GM23338 (cell line): ENCODE measurements at regions not wholly inside any gene's neighbourhood (a gene's known extent, or its start where the extent isn't known, plus 50 kb on each side); places are given as distances from the start of the nearest gene placed in this dataset.

ENCODE experiments used
- ATAC-seq: fragments of 200-7000 bp; cut with Tn5 transposase; 3 replicates; pipeline ENCODE4 v1.9.1; 2020
- DNase-seq: peaks from one replicate; pipeline ENCODE4 v3.0.0-alpha.2; 2015; ENCODE audit warnings: low spot score
- H2AFZ ChIP-seq: fragments of 200-600 bp; sonication (generic); 2 replicates; pipeline ENCODE4 v1.8.0; 2016; ENCODE audit warnings: antibody characterized with exemption, mild to moderate bottlenecking, moderate library complexity
- H3F3A ChIP-seq: fragments of 200-600 bp; sonication (generic); replicated peaks from 2 replicates; pipeline ENCODE4 v1.8.0; 2017; ENCODE audit warnings: antibody characterized with exemption, mixed run types, low read depth
- H3K27ac ChIP-seq: fragments of 200-600 bp; sonication (generic); 2 replicates; pipeline ENCODE4 v1.6.1; 2016; ENCODE audit warnings: low read depth
- H3K27me3 ChIP-seq: fragments of 200-600 bp; sonication (generic); 2 replicates; pipeline ENCODE4 v1.8.0; 2016; ENCODE audit warnings: mild to moderate bottlenecking, mixed run types, moderate library complexity; ENCODE audit not compliant: insufficient read depth
- H3K36me3 ChIP-seq: fragments of 200-600 bp; sonication (generic); 2 replicates; pipeline ENCODE4 v1.8.0; 2016; ENCODE audit warnings: mild to moderate bottlenecking; ENCODE audit not compliant: insufficient read depth
- H3K4me1 ChIP-seq: fragments of 200-600 bp; sonication (generic); 2 replicates; pipeline ENCODE4 v1.8.0; 2016; ENCODE audit warnings: mild to moderate bottlenecking, moderate library complexity; ENCODE audit not compliant: insufficient read depth
- H3K4me2 ChIP-seq: fragments of 200-600 bp; sonication (generic); 2 replicates; pipeline ENCODE4 v1.7.1; 2017; ENCODE audit warnings: mixed run types
- H3K4me3 ChIP-seq: fragments of 200-600 bp; sonication (generic); 2 replicates; pipeline ENCODE4 v1.6.1; 2016; ENCODE audit warnings: mixed run types
- H3K79me2 ChIP-seq: fragments of 200-600 bp; sonication (generic); replicated peaks from 2 replicates; pipeline ENCODE4 v1.8.0; 2017; ENCODE audit warnings: mild to moderate bottlenecking; ENCODE audit not compliant: insufficient read depth
- H3K9me2 ChIP-seq: fragments of 200-600 bp; sonication (generic); 2 replicates; pipeline ENCODE4 v1.8.0; 2017; ENCODE audit not compliant: insufficient read depth
- H4K20me1 ChIP-seq: fragments of 200-600 bp; sonication (generic); replicated peaks from 2 replicates; pipeline ENCODE4 v1.8.0; 2017; ENCODE audit warnings: mild to moderate bottlenecking; ENCODE audit not compliant: insufficient read depth
- H3K27ac Mint-ChIP-seq: 2 replicates; pipeline ENCODE4 v1.8.0; 2020; ENCODE audit warnings: inconsistent platforms, mild to moderate bottlenecking, moderate library complexity, mixed read lengths
- H3K27me3 Mint-ChIP-seq: 3 replicates; pipeline ENCODE4 v1.8.0; 2022; ENCODE audit warnings: low read depth, mild to moderate bottlenecking, moderate library complexity, mixed read lengths, inconsistent platforms; ENCODE audit not compliant: insufficient read depth, poor library complexity
- H3K36me3 Mint-ChIP-seq: 3 replicates; pipeline ENCODE4 v1.8.0; 2021; ENCODE audit warnings: low read depth, mild to moderate bottlenecking, inconsistent platforms, moderate library complexity, mixed read lengths
- H3K4me1 Mint-ChIP-seq: 3 replicates; pipeline ENCODE4 v1.8.0; 2020; ENCODE audit warnings: mild to moderate bottlenecking, inconsistent platforms, mixed read lengths
- H3K4me3 Mint-ChIP-seq: 3 replicates; pipeline ENCODE4 v1.8.0; 2021; ENCODE audit warnings: moderate library complexity, mild to moderate bottlenecking, inconsistent platforms, mixed read lengths
- H3K9me3 Mint-ChIP-seq: 3 replicates; pipeline ENCODE4 v1.8.0; 2020; ENCODE audit warnings: moderate library complexity, mild to moderate bottlenecking, inconsistent platforms, mixed read lengths
- CTCF ChIP-seq, 2 experiments: fragments of 200-600 bp in 1 of 2; sonication (generic) in 1 of 2; conservative IDR thresholded peaks; 2 replicates each; pipeline versions ENCODE4 v1.5.1 to v1.6.1; 2016 to 2017; ENCODE audit warnings: antibody characterized with exemption in 2 of 2, low read depth in 2 of 2, mild to moderate bottlenecking in 2 of 2, moderate library complexity in 1 of 2
- EZH2 ChIP-seq: fragments of 200-600 bp; sonication (generic); IDR thresholded peaks from one replicate; pipeline ENCODE4 v1.8.0; 2017; ENCODE audit warnings: antibody characterized with exemption, mild to moderate bottlenecking, low read depth; ENCODE audit not compliant: unreplicated experiment
- EZH2phosphoT487 ChIP-seq: fragments of 200-600 bp; sonication (generic); IDR thresholded peaks from one replicate; pipeline ENCODE4 v1.8.1; 2018; ENCODE audit warnings: antibody characterized with exemption; ENCODE audit not compliant: unreplicated experiment
- JUNB ChIP-seq: IDR thresholded peaks from one replicate; pipeline ENCODE4 v1.6.1; 2016; ENCODE audit warnings: antibody characterized with exemption; ENCODE audit not compliant: unreplicated experiment
- POLR2AphosphoS5 ChIP-seq: IDR thresholded peaks from 2 replicates; pipeline ENCODE4 v1.6.1; 2016; ENCODE audit warnings: antibody characterized with exemption, low read depth
- STAT1 ChIP-seq: IDR thresholded peaks from one replicate; pipeline ENCODE4 v1.6.1; 2016; ENCODE audit warnings: antibody characterized with exemption; ENCODE audit not compliant: unreplicated experiment
- ZNF331 ChIP-seq: fragments of 250-450 bp; sonication (Bioruptor Pico); IDR thresholded peaks from 2 replicates; pipeline ENCODE4 v1.5.0; 2020; ENCODE audit warnings: low read depth, mild to moderate bottlenecking, moderate library complexity
- ZNF462 ChIP-seq: fragments of 250-450 bp; sonication (Bioruptor Pico); IDR thresholded peaks from 2 replicates; pipeline ENCODE4 v1.5.0; 2020; ENCODE audit warnings: mild to moderate bottlenecking, moderate library complexity

- no peak for TF ChIP-seq ZNF462 (CRISPR knock-in tag)
- no peak for TF ChIP-seq STAT1
- no peak for TF ChIP-seq EZH2
- TF ChIP-seq POLR2AphosphoS5 = no peak
- no peak for TF ChIP-seq CTCF (conservative IDR thresholded peaks at IDR 0.05; ENCODE audit: low read depth in 2 of 2)
- no peak for TF ChIP-seq JUNB
- no peak for TF ChIP-seq ZNF331
- TF ChIP-seq EZH2phosphoT487 = no peak
- Histone ChIP-seq H3K4me3 (no peak overlapping the region), H4K20me1 (no peaks in the 10 kb centered on the region), H3K27me3 (no peaks in the 10 kb centered on the region), H3K79me2 (no peaks in the 10 kb centered on the region), H3K4me1 (no peaks in the 10 kb centered on the region), H3K9me2 (no peaks in the 10 kb centered on the region), H3K27ac (no peak overlapping the region), H3K36me3 (no peaks in the 10 kb centered on the region), H3K4me2 (no peak overlapping the region), H2AFZ (no peak overlapping the region), H3F3A (no peaks in the 10 kb centered on the region)
- no peak overlapping the region for H3K27ac Mint-ChIP-seq
- no peak for DNase-seq
- H3K36me3 Mint-ChIP-seq = no peaks in the 10 kb centered on the region
- peaks cover 3% of the 10 kb centered on the region for H3K27me3 Mint-ChIP-seq
- H3K4me3 Mint-ChIP-seq = no peak overlapping the region
- H3K9me3 Mint-ChIP-seq = no peaks in the 10 kb centered on the region
- ATAC-seq = no peak
- H3K4me1 Mint-ChIP-seq = no peaks in the 10 kb centered on the region
Observed at GRCh38 chr2:191611614-191612013, 66.3 kb upstream of the NABP1 start.
